Small intestine (tissue), 7 donors: ENCODE measurements at regions not wholly inside any gene's neighbourhood (a gene's known extent, or its start where the extent isn't known, plus 50 kb on each side); places are given as distances from the start of the nearest gene placed in this dataset.
"Not testable (repeated sequence)": the region's sequence is repeated elsewhere in the genome, so short reads cannot be mapped to it uniquely, and the experiment has no call there.

Experiments used
- DNase-seq, 2 donors: peaks; one replicate each; pipeline versions ENCODE4 v3.0.0 to v3.0.0-alpha.2; 2013
- FAIRE-seq: peaks from 2 replicates; lab custom pipeline; 2012; peaks lifted over from hg19 to GRCh38; lab: Jason Lieb, UNC
- H3K27ac ChIP-seq, 3 donors: one replicate each; pipeline ENCODE4 v1.5.1; 2013; ENCODE audit warnings: low read length in 2 of 3, mild to moderate bottlenecking in 2 of 3, control low read depth in 1 of 3, inconsistent platforms in 1 of 3, low read depth in 1 of 3, moderate library complexity in 1 of 3
- H3K27me3 ChIP-seq, 3 donors: one replicate each; pipeline ENCODE4 v1.6.1; 2013; ENCODE audit warnings: low read length in 3 of 3, inconsistent platforms in 1 of 3; ENCODE audit not compliant: control insufficient read depth in 3 of 3, insufficient read depth in 3 of 3
- H3K36me3 ChIP-seq, 3 donors: one replicate each; pipeline ENCODE4 v1.6.1; 2013; ENCODE audit warnings: low read length in 3 of 3, inconsistent platforms in 1 of 3, low read depth in 1 of 3, mild to moderate bottlenecking in 1 of 3, moderate library complexity in 1 of 3; ENCODE audit not compliant: control insufficient read depth in 3 of 3, insufficient read depth in 2 of 3
- H3K4me1 ChIP-seq, 3 donors: one replicate each; pipeline ENCODE4 v1.6.1; 2013; ENCODE audit warnings: low read length in 2 of 3, inconsistent platforms in 1 of 3, low read depth in 1 of 3, mild to moderate bottlenecking in 1 of 3, moderate library complexity in 1 of 3; ENCODE audit not compliant: control insufficient read depth in 3 of 3, insufficient read depth in 2 of 3
- H3K4me3 ChIP-seq, 3 donors: one replicate each; pipeline ENCODE4 v1.5.1; 2013; ENCODE audit warnings: low read length in 3 of 3, control low read depth in 1 of 3, inconsistent platforms in 1 of 3, low read depth in 1 of 3, mild to moderate bottlenecking in 1 of 3, moderate library complexity in 1 of 3
- H3K9me3 ChIP-seq, 2 donors: one replicate each; pipeline ENCODE4 v1.6.1; 2013; ENCODE audit warnings: low read depth in 1 of 2, low read length in 1 of 2; ENCODE audit not compliant: control insufficient read depth in 2 of 2, insufficient read depth in 1 of 2
- WGBS, 3 donors: extraction: QIAGEN DNeasy Blood & Tissue Kit; methylation state at CpG; one replicate each; pipeline ENCODE4 v1.1.7; 2013; 5-methylcytosine and 5-hydroxymethylcytosine counted together
- donor health status: healthy with polysubstance abuse.
- donor health status: control.
- donor health status: control.
- donor health status: Bipolar disorder and iron deficiency.
- donor health status: healthy.

GRCh38 chr15:21357056-21357455 lies 83.2 kb downstream of the POTEB3 start:
- not testable (repeated sequence) for DNase-seq, H3K9me3 ChIP-seq, FAIRE-seq, H3K4me3 ChIP-seq, H3K27me3 ChIP-seq, H3K36me3 ChIP-seq, H3K27ac ChIP-seq, H3K4me1 ChIP-seq
- WGBS, 3 donors, result 63 to 100% (median 73%) methylated on average over 1 to 4 of the region's 6 CpGs

DNA sequence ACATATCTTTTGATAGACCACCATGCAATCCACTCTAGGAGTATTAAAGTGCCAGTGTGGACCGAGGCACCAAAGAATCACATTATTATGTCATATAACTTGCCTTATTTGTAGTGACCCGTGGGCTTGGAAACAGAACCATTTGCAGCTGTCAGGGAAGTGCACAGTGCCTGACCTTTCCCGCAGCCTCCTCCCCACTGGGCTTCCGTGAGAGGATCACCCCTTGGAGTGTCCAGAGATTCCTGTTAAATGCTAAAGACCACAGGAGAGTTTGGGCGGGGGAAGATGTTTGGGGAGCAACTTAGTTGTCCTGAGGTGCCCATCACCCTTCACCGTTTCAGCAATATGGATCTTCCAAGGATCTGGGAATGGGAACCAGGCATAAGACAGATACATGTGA lies 84.4 kb downstream of the POTEB3 start:
- not testable (repeated sequence) for FAIRE-seq, H3K27me3 ChIP-seq, DNase-seq, H3K4me3 ChIP-seq, H3K27ac ChIP-seq, H3K9me3 ChIP-seq, H3K36me3 ChIP-seq, H3K4me1 ChIP-seq
- 63 to 87% (median 74%) methylated on average over 2 to 4 of the region's 6 CpGs for WGBS, 3 donors

DNA sequence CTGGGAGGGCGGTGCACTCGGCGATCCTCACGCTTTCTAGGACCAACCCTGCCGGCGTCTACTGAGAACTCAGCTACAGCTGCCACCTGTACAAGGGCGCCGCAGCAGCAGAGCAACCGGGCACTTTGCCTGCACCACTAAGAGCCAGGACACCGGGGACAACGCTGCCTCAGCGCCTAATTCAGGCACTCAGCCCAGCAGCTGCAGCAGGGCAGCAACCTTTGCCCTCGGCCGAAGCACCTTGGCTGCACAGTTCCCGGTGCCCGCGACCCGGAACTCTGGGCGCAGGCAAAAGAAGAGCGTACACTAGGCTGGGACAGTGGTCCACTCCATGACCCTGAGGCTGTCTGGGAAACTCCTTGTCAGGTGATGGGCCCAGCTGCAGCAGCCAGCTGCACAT lies 85.7 kb downstream of the POTEB3 start:
- not testable (repeated sequence) for H3K4me1 ChIP-seq, DNase-seq, FAIRE-seq, H3K9me3 ChIP-seq, H3K27ac ChIP-seq, H3K27me3 ChIP-seq, H3K36me3 ChIP-seq, H3K4me3 ChIP-seq
- WGBS, 3 donors, result 85% methylated on average over 8 of the region's 20 CpGs; no CpG with 5 or more reads in 2 of the 3 donors

DNA sequence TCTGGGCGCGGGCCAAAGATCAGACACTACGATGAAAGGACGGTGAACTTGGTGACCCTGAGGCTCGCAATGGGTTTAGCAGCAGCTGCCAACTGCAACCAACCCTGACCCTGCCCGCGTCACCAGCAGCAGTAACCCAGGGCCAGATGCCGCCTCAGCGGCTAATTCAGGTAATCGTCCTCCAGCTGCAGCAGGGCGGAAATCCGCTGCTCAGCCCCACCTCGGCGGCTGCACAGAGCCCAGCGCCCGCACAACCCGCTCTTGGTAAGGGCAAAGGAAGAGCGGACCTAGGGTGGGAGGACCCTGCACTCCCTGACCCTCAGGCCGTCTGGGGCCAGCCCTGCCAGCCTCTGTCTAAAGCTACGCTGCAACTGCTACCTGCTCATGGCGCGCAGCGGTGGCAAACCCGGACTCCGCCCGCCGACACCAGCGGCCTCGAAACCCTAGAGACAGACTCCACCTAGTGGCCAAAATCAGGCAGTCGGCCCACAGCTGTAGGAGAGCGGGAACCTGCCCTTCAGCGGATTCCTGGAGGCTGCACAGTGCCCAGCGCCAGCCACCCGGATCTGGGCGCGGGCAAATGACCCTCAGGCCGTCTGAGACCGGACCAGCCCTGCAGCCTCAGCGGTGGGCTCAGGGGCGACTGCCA lies 87.5 kb downstream of the POTEB3 start:
- not testable (repeated sequence) for H3K4me1 ChIP-seq, H3K4me3 ChIP-seq, H3K27ac ChIP-seq, FAIRE-seq, DNase-seq, H3K9me3 ChIP-seq, H3K36me3 ChIP-seq, H3K27me3 ChIP-seq
- WGBS, 3 donors, result no CpG with 5 or more reads among the region's 40 CpGs

GRCh38 chr15:21344960-21345359 lies 95.3 kb downstream of the POTEB3 start:
- H3K36me3 ChIP-seq, DNase-seq: not testable (repeated sequence)
- 40 to 76% (median 59%) methylated on average over 15 to 30 of the region's 47 CpGs for WGBS, 3 donors

DNA sequence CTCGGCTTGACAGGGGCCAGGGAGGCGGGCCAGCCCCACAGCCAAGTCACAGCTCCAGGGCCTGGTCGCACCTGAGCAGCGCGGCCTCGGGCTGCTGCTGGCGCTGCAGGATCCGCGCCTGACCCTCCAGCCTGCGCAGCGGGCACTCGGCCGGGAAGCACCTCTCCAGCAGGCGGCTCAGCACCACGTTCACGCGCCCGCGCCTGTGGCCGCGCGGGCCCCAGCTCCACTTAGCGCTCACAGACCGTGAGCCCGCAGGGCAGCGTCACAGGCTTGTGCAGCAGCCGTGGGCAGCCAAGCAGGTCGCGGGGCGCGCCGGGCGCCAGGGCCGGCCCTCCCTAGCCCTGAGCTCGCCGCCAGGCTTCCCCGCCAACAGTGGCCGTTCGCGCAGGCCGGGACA lies 95.8 kb downstream of the POTEB3 start:
- not testable (repeated sequence) for H3K27ac ChIP-seq, H3K4me1 ChIP-seq, DNase-seq, H3K36me3 ChIP-seq, H3K9me3 ChIP-seq, FAIRE-seq, H3K27me3 ChIP-seq, H3K4me3 ChIP-seq
- no CpG with 5 or more reads among the region's 41 CpGs for WGBS, 3 donors

More at GRCh38 chr15:21344960-21345359, 95.3 kb downstream of the POTEB3 start:
- H3K27me3 ChIP-seq, H3K4me3 ChIP-seq, H3K4me1 ChIP-seq, H3K9me3 ChIP-seq, H3K27ac ChIP-seq, FAIRE-seq: not testable (repeated sequence)

DNA sequence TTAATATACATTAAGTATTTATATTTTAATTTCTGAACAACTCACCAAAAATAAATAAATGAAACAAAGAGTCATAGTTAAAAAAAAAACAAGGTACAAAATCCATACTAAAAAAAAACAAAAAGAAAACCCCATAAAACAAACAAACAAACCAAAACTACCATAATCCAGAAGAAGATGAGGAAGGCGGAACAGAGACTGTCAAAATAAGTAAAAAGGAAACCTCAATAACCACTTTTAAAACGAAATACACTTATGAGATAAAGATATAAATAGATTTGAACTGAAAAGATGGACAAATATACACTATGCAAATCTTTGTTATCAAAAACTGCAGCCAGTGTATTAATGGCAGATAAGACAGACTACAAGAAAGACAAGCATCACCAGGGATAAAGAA lies 103.3 kb downstream of the POTEB3 start:
- not testable (repeated sequence) for H3K27me3 ChIP-seq, H3K27ac ChIP-seq, H3K4me3 ChIP-seq, H3K9me3 ChIP-seq, H3K36me3 ChIP-seq, H3K4me1 ChIP-seq, FAIRE-seq, DNase-seq
- whole genome bisulfite sequencing, 3 donors, result no CpG with 5 or more reads among the region's 2 CpGs

DNA sequence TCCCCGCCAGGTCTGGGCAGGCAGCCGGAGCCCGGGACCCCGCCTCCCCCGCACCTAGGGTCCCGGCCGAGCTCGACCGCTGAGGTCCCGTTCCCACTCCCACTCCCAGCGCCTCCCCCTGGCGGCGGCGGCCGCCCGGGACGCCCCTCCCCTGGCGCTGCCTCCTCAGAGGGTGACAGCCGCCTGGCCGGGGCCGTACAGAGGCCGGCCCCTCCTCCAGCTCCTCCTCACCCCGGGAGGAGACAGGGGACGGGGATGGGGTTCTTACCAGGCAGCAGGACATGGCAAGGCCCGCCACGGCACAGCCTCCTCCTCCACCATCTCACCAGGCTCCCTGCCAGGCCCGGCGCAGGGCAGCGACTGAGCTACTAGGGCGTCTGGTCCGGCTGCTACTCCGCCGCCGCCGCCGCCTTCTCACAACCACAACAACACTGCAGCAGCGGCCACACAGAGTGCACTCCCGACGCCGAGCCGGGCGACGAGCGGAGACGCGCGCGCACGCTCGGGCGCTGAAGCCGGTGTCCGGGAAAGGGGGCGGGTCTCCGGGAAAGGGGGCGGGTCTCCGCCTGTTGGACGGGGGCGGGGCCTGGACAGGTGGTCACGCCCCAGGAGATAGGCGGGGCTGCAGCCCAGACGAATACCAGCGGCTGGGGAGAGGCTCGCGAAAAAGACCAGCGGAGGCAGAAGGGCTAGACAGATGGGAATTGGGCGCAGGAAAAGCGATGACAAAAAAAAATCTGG lies 115.4 kb downstream of the POTEB3 start:
- H3K4me3 ChIP-seq, DNase-seq, H3K4me1 ChIP-seq, H3K27me3 ChIP-seq, FAIRE-seq, H3K27ac ChIP-seq, H3K9me3 ChIP-seq, H3K36me3 ChIP-seq: not testable (repeated sequence)
- WGBS, 3 donors, result 49 to 74% (median 55%) methylated on average over 6 to 29 of the region's 68 CpGs
